ENCODE measurements at regions not wholly inside any gene's neighbourhood (a gene's known extent, or its start where the extent isn't known, plus 50 kb on each side); places are given as distances from the start of the nearest gene placed in this dataset.
"Not testable (repeated sequence)": the region's sequence is repeated elsewhere in the genome, so short reads cannot be mapped to it uniquely, and the experiment has no call there.

DNA sequence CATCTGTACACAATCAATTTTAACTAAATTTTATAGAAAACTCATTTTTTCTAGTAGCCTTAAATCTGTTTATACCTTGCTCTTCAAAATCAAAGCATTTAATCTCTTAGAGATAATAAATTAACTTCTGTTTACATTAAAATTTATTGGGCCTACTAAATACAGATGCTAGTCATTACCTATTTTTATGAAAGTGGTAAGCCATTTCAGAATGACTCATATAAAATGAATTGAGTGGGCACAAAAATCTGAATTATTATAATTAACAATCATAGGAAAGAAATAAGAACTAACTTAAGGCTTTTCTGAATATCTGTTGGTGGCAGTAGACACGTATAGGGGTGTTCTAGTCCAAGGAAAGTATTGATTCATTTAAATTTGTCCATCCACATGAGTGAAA lies 157.9 kb downstream of the KCNJ2 start:
- DNase-seq, result no peak

- no peak for DNase-seq
These were observed 158.4 kb downstream of the KCNJ2 start for GRCh38 chr17:70327723-70328122.

DNA sequence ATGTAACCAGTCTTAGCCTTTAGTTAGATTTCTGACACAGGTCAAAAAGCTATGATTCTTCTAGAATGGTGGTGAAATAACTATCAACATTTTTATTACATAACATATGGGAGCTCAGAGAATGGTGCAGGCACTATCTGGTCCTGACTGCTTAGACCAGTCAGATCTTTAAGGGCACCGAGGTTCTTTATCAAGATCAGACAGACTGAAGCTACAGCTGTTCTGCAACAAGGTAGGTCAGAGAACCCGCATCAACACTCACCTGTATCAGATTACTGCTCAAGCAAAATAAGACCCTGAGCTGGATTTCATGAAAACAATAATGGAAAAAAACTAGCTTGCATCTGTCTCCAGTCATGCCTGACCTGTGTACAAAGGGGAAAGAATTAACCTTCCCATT lies 160.4 kb downstream of the KCNJ2 start:
- DNase-seq, result no peak

- not testable (repeated sequence) for DNase-seq
These were observed 161.7 kb downstream of the KCNJ2 start for GRCh38 chr17:70331066-70331465.

- no peak for DNase-seq
These were observed 163.3 kb downstream of the KCNJ2 start for GRCh38 chr17:70332356-70333210.

DNA sequence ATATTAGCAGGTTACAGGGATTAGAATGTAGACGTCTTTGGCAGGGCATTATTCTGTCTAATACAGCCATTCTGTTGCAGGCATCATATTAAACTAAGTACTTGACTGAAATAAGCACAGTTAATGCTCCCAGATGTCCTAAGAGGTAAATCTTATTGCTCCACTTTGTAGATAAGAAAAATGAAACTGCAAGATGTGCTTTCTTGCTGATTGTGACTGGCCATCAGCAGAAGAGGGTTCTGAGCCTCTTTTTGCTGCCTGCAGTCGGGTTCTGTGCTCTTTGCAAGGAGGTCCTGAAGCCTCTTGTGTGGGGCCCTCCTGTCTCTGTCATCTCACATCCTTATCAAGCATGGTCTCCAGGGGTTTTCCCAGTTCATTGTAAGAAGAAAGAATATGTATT lies 167.1 kb downstream of the KCNJ2 start:
- DNase-seq, result no peak

DNA sequence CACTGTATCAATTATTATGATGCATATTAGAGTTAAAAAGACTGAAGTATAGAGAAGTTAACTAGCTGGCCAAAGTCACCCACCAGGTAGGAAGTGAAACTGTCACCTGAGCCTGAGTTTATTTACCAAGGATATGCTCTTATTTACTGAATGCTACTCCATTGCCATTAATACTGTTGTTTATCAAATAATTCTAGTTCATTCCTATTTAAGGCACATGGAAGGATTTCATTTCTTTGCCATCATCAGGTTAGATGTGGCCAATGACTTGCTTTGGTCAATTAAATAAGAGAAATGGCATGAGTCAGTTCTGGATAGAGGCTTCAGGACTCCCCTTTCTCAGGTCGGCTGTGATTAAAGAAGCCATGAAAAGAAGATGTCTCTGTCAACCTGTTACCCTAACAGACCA lies 169.6 kb downstream of the KCNJ2 start:
- DNase-seq, result no peak

DNA sequence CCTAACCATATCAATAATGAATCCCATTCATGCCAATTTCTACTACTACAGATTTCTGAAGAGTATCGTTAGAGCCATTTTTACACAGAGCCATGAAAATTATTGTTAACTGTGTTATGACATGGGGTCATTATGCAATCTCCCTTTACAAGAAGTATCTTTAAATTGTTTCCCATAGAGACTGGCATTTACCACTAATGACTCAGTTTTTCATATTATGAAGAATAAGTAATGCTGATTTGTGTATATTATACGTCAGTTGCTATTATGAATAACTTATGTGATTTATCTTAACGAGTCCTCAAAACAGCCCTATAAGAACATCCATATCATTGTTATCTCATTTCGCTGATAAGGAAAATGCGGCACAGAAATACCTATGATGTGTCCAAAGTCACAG lies 173.8 kb downstream of the KCNJ2 start:
- no peak for DNase-seq

DNA sequence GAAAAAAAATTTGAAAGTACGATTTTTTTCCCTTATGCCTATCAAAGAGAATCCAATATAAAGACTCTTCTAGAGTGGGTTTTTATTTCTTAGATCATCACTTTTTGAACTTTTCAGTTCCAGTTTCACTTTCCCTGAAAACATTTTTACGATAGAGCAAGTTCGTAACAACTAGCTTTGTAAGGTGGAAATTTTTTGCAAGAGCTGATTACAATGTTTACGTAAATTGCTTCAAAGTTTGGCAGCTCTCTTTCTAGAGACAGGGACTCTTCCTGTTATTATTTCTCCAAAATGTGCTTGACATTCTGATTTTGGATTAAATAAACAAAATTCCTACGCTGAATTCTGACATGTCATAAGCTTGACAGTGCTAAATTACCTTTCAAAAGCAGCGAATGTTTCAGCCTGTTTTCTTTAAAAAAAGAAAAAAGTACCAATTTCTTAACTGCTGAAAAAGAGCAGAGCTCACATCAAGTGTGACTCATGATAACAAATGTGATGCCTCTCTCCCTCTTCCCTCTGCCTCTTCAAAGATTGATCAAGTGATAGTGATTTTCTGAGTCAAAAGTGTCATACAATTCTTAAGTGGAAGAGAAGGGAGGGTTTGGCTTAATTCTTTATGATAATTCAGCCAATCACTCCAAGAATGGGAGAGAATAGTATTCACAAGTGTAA lies 175.2 kb downstream of the KCNJ2 start:
- DNase-seq, result no peak

DNA sequence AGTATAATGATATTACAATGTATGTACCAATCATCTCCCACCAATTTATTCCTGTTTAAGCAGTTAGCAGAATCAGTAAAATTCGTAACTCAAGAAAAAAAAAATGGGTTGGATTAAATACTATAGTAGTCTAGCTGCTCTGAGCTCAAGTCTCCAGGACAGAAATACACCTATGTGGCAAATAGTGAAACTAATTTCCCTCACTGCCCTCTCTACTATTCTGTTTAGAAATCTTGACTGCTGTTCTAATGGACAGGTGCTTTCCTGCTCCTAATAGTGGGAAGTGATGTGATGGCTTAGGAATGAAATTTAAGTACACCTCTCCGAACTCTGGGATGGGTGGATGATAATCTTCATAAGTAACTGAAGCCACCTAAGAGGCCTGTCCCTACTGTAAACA lies 175.7 kb downstream of the KCNJ2 start:
- DNase-seq, result no peak

DNA sequence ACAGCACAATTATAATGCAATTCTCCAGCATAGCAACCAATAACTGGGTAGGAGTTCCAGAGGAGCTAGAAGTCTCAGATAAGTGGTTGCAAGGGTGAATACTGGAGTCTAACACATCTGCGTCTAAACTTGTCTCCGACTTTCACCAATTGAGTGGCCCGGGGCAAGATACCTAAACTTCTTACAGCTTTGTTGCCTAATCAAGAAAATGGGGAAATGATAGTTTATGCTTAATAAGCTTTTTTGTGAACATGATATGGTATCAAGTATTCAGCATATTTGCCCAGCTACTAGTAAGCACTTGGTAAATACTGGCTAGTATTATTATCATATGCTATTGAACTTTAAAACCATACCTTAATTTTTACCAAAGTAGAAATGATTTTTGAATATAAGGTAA lies 183.5 kb downstream of the KCNJ2 start:
- DNase-seq, result no peak

DNA sequence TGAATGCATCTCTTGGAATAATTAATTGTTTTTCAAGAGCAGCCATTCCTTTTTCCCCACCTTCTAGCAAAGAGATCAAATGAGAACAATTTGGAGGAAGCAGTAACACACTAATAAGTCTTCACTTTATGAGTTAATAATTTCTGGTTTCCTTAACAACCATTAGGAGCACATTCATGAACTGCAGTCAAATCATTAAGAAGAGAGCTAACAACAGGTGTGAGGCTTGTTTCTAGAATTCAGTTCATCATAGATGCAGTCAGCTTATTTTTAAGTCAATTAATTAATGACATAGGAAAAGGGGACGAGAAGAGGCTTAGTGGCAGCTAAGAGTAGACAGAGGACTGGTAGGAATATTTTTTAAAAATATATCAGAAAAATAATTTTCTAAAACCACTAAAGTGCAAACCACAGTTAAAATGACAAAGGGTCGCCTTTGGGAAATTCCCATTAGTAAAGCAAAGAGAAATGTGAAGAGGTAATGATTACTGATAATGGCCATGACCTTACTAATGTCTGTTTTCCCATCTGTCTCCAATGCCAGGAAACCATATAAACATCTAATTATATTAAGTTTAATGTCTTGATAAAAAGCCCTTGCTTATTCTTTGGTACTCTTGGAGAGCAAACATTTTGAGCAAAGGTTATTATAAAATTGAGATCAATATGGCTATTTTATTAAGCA lies 184.2 kb downstream of the KCNJ2 start:
- DNase-seq, result no peak

DNA sequence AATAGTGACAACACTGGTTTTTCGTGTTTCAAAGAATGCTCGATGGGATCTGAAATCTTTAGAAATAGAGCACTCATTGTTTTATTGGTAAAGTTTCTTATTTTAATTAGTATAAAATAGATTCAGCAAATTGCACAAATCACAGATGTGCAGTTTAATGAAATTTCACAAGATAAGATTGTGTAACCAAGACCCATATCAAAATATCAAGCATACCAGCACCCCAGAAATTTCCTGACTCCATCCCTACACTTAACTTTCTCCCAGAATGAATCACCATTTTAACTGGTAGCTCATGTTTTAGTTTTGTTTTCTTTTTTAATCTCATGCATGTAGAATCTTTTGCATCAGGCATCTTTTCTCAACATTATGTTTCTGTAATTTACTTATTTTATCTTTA lies 185.9 kb downstream of the KCNJ2 start:
- DNase-seq, result no peak

- DNase-seq, result no peak
These were observed 187.9 kb downstream of the KCNJ2 start for GRCh38 chr17:70357190-70357589.

GRCh38 chr17:70365091-70365583 lies 195.8 kb downstream of the KCNJ2 start:
- DNase-seq, result no peak

DNA sequence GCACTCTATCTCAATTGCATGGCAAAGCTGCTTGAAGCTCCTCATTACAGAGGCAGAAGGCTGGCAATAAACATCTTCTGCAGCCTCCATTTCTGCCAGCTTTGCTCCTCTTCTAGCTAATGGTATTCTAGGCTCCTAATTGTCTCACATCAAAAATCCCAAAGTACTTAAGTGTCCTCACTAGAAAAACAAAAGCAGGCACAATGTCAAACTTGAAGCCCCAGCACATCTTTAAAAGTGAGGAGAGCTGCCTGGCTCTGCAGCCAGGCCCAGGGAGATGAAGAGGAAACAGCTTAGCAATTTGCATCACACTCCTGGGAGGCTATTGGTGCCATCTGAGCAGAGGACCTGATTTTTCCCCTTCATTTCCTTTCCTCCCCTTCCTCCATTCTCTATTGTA lies 197.1 kb downstream of the KCNJ2 start:
- no peak for DNase-seq

DNA sequence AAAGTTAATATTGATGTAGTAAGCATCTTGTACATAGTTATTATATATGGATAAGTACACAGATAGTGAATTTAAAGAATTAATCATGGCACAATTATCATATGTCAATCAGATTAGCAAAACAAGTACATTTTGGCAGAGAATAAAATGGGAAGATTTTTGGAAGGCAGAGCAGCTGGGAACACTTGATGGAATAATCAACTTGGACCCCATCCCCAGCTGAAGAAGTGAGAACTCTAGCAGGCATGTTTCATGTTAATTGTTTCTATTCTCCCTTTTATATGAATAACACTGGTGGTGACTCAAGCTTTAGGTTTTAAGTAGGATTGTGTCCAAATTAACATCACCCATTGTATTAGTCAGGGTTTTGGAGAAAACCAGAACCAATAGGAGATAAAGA lies 198.7 kb downstream of the KCNJ2 start:
- no peak for DNase-seq

DNA sequence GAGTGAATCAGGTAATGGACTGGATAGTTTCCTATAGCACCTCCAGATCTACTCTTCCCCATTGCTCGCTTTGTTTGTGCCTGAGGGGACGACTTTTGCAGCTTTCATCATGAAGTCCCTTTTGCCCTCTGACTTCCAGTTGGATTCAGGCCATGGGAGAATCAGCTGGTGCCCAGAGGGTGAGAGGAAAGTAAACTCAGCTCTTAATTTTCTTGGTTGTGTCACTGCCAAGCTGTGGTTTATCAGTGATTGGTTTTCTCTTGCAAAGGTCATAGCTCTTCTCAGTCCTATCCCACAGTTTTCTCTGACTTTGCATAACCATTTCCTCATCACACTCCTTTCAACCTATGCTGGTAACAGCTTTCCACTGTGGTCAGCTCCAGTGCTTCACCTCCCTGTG lies 200.1 kb downstream of the KCNJ2 start:
- no peak for DNase-seq

- DNase-seq, result no peak
These were observed 201.5 kb downstream of the KCNJ2 start for GRCh38 chr17:70370816-70371215.

- DNase-seq, result no peak
These were observed 204.0 kb downstream of the KCNJ2 start for GRCh38 chr17:70373369-70373768.

DNA sequence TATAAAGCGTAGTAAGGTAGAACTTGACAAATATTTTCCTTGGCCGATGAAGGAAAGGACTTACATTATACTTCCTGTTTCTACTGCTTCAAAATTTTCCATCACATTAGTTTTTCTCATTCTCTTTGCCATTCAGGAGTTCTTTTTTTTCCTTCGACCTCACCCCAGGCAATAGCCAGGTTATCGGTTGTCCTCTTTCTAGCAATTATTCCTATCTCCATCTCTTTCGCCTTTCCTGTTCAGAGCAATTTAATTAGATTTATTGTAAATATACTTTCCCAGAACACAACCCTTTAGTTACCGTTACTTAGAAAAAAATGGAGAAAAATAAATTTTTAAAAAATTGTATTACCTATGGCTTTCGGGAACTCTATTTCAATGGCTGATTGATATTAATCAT lies 205.2 kb downstream of the KCNJ2 start:
- DNase-seq, result no peak

DNA sequence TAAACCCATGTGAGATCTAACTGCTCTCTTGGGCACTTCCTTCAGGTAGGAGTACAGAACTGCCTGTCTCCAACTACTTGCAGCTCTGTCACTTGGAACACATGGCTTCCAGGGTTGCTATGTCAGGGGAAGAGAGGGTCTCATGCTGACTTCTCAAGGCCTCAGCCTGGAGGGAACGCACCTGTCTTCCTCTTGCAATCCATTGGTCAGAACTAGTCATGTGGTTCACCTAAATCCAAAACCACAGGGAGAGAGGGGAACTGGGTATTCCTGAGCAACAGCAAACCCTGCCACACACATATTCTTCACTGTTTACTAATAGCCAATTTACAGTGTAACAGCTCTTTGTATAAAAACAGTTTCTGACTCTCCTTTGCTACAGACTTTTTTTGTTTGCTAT lies 206.1 kb downstream of the KCNJ2 start:
- DNase-seq, result no peak

- no peak for DNase-seq
These were observed 206.8 kb downstream of the KCNJ2 start for GRCh38 chr17:70375813-70376770.

All from activated naive CD4-positive, alpha-beta T cell treated with anti-CD3 and anti-CD28 coated beads, Interleukin-2, amount 50 U/mL, for 16 hours (primary cell).